Activated CD4-positive, CD25-positive, alpha-beta regulatory T cell treated with anti-CD3 and anti-CD28 coated beads, Interleukin-2, amount 50 U/mL, for 72 hours (primary cell): ENCODE measurements at regions not wholly inside any gene's neighbourhood (a gene's known extent, or its start where the extent isn't known, plus 50 kb on each side); places are given as distances from the start of the nearest gene placed in this dataset.
"Not testable (repeated sequence)": the region's sequence is repeated elsewhere in the genome, so short reads cannot be mapped to it uniquely, and the experiment has no call there.

Experiments used
- DNase-seq: peaks from one replicate; pipeline ENCODE4 v3.0.0; 2021

DNA sequence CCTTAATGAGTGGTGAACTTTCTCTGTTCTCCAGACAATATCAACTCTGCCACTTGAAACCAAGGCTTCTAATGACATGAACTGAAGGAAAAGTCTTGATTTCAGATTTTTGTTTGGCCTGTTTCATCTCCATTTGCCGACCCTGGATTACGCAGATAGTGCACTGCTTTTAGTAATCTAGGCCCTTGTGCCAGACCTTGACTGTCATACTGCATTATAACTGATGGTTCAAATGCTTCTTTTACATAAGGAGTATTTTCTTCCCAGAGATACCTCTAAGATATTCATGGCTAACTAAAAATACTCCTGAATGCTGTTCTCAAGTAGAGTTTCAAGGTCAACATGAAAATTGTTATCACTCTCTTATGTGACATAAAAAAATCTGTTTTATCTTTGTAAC, 238.7 kb upstream of the SEMA6A start:
- DNase-seq = no peak

- DNase-seq = no peak
These were observed 236.3 kb upstream of the SEMA6A start for GRCh38 chr5:116810951-116811350.

- no peak for DNase-seq
These were observed 232.2 kb upstream of the SEMA6A start for GRCh38 chr5:116806836-116807235.

GRCh38 chr5:116799401-116799800, 224.8 kb upstream of the SEMA6A start:
- no peak for DNase-seq

- no peak for DNase-seq
These were observed 220.6 kb upstream of the SEMA6A start for GRCh38 chr5:116795189-116795588.

DNA sequence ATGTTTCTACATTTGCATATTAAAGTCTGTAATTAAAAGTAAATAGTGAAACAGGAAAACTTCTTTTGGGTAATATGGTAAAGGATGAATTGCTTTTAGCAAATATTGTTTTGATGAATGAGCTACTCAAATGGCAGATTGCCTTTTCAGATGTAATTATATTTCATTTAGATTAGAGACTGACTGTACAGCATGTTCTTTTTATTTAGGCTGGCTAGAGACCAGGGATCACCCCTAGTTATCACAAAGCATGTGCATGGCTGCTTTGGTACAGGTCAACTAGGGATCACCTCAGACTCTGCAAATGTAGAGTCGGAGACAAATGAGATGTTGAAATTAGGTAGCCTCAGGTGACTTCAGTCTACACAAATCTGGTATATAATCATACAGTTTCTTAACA, 214.9 kb upstream of the SEMA6A start:
- no peak for DNase-seq

GRCh38 chr5:116788851-116789403, 214.3 kb upstream of the SEMA6A start:
- no peak for DNase-seq

DNA sequence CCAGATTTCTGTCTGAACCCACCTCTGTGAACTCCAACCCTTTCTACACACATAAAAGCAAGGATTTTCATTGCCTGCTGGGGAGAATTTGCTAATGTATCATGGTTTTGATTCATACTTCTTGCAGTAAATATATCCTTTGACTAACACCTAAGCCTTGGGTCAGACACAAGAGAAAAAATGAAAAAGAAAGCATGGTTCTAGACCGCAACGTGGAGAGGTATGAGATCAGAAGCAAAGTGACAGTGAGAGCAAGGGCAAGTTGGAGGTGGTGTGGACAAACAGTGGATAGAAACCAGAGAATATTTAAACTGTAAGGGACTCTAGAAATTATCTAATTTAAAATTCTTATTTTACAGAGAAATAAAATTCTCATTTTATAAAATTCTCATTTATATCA, 212.9 kb upstream of the SEMA6A start:
- no peak for DNase-seq

DNA sequence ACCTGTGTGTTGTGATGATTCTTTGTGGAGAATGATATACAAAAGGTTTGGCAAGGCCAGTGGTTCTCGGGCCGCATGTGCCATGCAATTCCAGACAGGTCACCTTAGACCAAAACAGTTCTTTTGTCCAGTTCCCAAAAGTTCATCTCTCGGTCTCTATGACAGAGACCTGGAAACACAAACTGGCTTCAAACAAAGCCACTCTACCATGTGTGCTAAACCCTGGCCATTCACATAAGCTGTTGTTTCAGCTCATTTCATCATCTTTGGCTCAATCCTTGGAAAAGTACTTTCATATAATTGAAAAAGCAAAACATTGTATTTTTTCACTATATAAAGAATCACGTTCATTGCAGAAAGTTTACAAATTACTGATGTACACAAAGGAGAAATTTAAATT, 210.5 kb upstream of the SEMA6A start:
- no peak for DNase-seq

DNA sequence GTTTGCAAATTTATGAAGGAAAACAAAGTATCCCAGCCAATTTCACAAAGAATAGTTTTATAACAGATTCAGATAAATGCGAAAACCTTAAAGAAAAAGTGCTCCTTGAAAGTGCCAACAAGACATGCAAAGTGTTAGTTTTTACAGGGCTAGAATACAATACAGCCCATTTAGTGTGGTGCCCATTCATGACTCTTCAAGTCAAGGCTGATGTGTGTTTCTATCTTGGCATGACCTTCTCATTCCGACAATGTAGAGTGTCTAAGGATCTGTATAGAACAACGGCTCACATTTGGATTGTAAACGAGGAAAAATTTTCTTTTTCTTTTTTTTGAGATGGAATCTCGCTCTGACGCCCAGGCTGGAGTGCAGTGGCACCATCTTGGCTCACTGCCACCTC, 205.2 kb upstream of the SEMA6A start:
- DNase-seq = no peak

DNA sequence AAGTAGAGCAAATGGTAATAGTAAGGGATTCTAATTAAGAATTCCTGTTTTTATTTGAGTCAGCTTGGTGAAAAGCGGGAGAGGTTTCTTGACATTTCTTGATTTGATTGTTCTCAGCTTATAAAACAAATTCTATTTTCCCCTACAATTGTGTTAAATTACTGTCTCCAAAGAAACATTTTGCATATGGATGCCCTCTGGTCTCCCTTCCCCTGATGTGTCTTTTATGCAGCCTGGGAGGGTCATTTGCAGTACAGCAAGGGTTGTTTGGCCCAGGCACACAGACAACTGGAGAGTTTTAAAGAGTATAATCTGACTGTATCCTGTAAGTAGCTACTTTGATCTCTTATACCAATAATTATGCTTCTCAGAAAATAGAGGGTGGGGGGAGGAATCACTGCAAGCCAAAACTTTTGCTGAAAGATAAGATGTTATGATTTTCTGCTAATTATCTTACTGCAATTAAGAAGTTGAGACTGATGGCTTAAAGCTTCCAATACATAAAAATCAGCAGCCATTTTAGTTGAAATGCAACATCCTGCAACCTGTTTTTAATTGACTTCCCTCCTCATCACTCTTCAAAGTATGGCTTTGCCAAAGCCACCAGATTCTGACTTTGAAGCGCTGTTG, 204.1 kb upstream of the SEMA6A start:
- no peak for DNase-seq

DNA sequence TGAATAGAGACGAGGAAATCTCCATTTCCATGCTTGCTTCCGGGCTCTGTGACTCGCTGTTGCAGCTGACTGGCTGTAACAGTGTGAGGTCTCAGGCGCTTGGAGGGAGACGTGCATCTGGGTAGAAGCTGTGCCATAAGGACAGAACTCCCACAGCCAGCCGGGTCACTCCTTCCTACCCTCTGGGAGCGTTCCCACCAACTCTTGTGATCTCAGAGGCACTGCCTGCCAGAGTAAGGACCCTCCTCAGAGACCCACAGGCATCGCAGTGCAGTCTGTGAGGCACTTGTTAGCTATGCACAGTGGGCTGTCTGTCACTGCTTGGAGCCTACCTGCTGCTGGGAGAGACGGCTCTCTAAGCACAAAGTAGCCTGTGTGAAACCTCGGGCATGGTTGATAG, 203.4 kb upstream of the SEMA6A start:
- no peak for DNase-seq

DNA sequence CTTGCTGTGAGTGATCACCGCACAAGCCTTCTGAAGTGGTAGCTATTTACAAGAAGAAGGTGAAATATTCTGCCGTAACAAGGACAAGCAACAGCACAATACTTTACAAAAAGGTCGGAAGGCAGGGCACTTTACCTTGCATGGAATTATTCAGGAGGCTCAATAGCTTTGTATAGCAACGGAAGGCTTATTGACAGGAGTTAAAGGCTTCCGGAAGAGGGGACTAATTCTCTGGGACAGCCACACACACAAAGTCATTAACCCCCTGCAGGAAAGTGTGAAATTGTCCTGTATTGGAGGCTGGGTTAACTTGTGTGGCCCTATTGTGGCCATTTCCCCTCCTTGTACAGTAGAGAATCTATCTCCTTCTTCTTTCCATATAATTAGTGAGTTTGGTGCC, 199.3 kb upstream of the SEMA6A start:
- DNase-seq = no peak

DNA sequence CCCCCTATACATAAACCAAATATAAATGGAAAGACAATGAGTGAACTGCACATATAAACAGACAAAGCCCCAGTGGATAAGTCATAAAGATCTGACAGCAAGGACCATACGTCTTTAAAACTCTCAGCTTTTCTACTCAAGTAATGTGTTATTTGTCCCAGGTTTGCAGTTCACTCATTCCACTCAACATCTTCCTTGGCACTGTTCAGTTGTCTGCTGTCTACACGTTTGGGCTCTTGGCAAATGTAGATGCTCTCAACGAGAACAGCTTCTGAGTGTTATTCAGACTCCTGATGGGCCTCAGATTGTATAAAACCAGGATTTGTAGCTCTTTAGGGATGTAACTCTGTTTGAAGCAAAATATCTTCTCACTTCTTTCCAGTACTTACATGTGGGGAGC, 198.2 kb upstream of the SEMA6A start:
- DNase-seq = no peak

- no peak for DNase-seq
These were observed 197.5 kb upstream of the SEMA6A start for GRCh38 chr5:116772152-116772501.

GRCh38 chr5:116771466-116772151, 197.0 kb upstream of the SEMA6A start:
- DNase-seq = no peak

DNA sequence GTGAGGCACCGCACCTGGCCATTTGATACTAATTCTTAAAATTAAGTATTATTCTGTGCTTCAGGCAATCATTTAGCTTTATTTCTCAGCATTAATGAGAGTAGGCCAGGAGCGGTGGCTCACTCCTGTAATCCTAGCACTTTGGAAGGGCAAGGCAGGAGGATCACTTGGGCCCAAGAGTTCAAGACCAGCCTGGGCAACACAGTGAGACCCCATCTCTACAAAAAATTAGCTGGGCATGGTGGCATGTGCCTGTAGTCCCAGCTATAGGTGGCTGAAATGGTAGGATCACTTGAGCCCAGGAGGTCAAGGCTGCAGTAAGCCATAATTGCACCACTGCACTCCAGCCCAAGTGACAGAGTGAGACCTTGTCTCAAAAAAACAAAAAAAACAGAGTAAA, 195.3 kb upstream of the SEMA6A start:
- not testable (repeated sequence) for DNase-seq

DNA sequence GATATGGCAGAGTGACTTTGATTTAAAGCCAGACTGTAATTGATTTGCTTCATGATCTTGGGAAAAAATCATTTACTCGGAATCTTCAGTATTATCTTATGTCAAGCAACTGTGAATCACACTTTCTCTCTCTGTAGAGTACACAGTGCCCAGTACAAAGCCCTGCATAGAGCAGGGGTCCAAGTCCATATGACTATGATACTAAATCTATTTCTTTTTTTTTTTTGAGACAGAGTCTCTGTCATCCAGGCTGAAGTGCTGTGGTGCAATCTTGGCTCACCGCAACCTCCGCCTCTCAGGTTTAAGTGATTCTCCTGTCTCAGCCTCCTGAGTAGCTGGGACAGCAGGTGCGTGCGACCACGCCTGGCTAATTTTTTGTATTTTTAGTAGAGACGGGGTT, 194.8 kb upstream of the SEMA6A start:
- no peak for DNase-seq

GRCh38 chr5:116766470-116766947, 191.9 kb upstream of the SEMA6A start:
- DNase-seq = no peak

DNA sequence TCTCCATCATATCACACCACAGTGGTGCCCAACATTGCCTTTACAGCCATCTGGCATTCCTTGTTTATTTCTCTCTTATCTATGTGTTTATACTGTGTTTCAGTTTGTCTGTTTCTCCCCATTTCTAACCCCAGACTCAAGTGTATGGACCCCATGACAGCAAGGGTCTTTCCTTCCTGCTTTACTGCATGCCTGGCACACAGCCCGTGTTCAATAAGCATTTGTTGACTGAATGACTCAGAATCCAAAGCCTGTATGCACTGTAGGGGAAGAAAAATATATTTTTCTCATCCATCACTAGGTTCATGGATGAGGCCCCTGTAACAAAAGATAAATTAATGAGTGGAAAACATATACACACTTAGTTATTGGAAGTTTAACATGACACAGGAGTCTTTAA, 190.8 kb upstream of the SEMA6A start:
- DNase-seq = no peak

- no peak for DNase-seq
These were observed 190.3 kb upstream of the SEMA6A start for GRCh38 chr5:116764941-116765340.

DNA sequence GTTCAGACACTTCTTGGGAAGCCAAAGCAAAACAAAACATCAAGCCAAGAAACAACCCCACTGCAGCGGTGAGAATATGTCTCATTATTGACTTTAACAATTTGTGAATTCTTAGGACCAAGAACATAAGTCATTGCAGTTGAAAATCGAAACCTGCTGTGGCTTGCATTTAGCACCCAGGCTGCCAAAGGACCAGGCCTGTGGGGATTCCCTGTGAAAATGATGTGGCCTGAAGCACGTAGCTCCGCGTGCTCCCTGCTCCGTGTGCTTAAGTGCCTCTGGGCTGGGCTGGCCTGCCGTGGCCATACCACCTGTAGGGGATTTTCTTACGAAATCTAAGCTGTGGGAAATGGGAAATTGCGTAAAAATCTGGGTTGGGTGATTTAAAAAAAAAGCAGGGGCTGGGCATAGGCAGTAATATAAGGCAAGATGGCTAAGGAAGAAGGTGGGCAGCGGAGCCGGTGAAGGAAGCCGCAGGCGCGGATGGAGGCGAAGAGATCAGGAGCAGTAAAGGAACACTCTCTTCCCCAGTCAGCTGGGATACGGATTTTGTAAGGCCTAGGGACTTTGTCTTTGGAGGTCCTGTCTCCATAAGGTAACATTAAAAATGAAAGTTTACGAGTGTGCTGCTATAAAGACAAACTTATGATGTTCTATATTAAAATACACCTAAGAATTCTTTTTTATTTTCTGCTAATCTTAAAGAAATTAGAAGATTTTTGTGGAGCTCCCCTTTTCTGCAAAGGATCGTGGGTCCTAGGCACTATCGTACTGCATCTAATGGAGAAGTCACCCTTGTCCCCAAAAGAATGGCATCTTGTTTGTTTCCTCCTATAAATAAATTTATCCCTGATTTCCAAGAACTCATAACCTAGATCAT, 189.6 kb upstream of the SEMA6A start:
- no peak for DNase-seq

DNA sequence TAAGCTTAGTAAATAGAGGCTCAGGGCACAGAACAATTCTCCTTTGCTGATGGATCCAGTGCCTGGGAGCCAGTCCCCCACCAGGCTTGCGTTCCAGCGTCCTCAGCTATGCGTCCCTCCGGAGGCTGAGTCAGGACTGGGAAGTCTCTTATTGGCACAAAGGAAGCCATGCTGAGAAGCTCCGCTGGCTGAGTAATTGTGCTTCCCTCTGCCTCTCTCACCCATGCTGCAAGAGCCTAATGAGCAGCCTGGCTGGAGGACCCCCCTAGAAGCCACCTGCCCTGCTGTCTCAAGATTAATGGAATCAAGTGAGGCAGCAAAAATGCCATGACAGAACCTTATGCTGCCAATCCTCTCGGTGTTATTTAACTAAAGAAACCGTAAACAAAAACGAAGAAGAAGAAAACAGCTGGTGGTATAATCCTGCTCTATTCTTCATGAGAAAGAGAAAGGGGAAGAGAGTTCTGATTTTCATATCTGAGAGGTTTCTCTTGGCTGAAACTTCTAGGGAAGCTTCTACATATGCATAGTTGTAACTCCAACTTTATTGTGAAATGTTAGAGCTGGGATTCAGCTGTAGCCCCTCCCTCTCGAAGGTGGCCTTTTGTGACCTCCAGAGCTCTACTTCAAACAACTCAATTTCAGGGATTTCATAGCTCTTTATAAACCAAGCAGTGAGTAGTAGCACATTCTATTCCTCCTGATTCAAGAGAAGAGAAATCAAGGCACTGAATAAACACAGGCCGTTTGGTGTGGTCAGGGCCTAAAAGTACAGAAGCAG, 185.4 kb upstream of the SEMA6A start:
- no peak for DNase-seq
